ENCODE measurements at regions not wholly inside any gene's neighbourhood (a gene's known extent, or its start where the extent isn't known, plus 50 kb on each side); places are given as distances from the start of the nearest gene placed in this dataset.

DNA sequence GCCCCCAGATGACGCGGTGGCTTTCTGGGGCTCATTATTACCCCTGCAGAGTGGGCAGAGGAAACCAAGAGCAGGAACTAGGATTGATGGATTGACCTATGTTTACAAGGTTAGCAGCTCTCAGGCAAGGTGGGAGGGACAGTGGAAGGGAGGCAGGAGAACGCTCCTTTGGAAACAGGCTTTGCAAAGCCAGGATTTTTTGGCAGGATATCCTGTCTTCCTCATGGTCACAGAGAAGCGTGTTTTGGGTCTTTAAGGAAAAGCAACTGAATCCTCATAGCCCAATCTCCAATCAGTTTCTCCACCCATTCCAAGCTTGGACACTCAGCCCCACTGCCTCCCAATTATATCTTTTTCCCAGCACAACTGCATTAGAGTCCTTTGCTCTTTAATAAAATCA is 105.6 kb upstream of the SOD1 start:
- 52 to 60% (median 53%) methylated on average over 4 of the region's 4 CpGs for WGBS, 4 donors
- Histone ChIP-seq H3K9me3 (no peaks in the 10 kb centered on the region), H3K27ac (no peak overlapping the region), H3K4me3 (no peak overlapping the region), H3K36me3 (no peaks in the 10 kb centered on the region), H3K27me3 (peaks cover 10 to 37% (median 26%) of the 10 kb centered on the region in 9 donors), H3K4me1 (peaks cover 0 to 15% (median 9%) of the 10 kb centered on the region in 12 donors)
- intact Hi-C loops (cut with DNase I): no loop called here
- ATAC-seq: no peak
- DNase-seq: no peak
- TF ChIP-seq, protein P1, sequence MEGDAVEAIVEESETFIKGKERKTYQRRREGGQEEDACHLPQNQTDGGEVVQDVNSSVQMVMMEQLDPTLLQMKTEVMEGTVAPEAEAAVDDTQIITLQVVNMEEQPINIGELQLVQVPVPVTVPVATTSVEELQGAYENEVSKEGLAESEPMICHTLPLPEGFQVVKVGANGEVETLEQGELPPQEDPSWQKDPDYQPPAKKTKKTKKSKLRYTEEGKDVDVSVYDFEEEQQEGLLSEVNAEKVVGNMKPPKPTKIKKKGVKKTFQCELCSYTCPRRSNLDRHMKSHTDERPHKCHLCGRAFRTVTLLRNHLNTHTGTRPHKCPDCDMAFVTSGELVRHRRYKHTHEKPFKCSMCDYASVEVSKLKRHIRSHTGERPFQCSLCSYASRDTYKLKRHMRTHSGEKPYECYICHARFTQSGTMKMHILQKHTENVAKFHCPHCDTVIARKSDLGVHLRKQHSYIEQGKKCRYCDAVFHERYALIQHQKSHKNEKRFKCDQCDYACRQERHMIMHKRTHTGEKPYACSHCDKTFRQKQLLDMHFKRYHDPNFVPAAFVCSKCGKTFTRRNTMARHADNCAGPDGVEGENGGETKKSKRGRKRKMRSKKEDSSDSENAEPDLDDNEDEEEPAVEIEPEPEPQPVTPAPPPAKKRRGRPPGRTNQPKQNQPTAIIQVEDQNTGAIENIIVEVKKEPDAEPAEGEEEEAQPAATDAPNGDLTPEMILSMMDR (IDR thresholded peaks at IDR 0.05): no peak

GRCh38 chr21:31553461-31553860 is 106.0 kb upstream of the SOD1 start:
- Histone ChIP-seq H3K4me1 (peaks cover 0 to 12% (median 7%) of the 10 kb centered on the region in 12 donors), H3K36me3 (no peaks in the 10 kb centered on the region), H3K9me3 (no peaks in the 10 kb centered on the region), H3K27me3 (peaks cover 5 to 34% (median 21%) of the 10 kb centered on the region in 9 donors), H3K4me3 (no peak overlapping the region), H3K27ac (no peak overlapping the region)
- intact Hi-C loops (cut with DNase I): no loop called here
- 79 to 95% (median 93%) methylated on average over 5 of the region's 5 CpGs for WGBS, 4 donors
- ATAC-seq (no peak), DNase-seq (no peak)
- no peak for TF ChIP-seq POLR2A (IDR thresholded peaks at IDR 0.05)
- TF ChIP-seq, protein P1 (IDR thresholded peaks at IDR 0.05): no peak

- Histone ChIP-seq H3K4me1 (peaks cover 0 to 6% (median under 1%) of the 10 kb centered on the region in 12 donors), H3K9me3 (no peaks in the 10 kb centered on the region), H3K36me3 (no peaks in the 10 kb centered on the region), H3K4me3 (no peak overlapping the region), H3K27me3 (peaks cover 0 to 28% (median 15%) of the 10 kb centered on the region in 9 donors), H3K27ac (no peak overlapping the region)
- WGBS, 4 donors: 92 to 97% (median 93%) methylated on average over 3 of the region's 3 CpGs
- no peak for TF ChIP-seq POLR2A (IDR thresholded peaks at IDR 0.05)
- TF ChIP-seq, protein P1 (IDR thresholded peaks at IDR 0.05): no peak
- intact Hi-C loops (cut with DNase I): no loop called here
- DNase-seq (no peak), ATAC-seq (no peak)
Measured at GRCh38 chr21:31552826-31553225, 106.7 kb upstream of the SOD1 start.

DNA sequence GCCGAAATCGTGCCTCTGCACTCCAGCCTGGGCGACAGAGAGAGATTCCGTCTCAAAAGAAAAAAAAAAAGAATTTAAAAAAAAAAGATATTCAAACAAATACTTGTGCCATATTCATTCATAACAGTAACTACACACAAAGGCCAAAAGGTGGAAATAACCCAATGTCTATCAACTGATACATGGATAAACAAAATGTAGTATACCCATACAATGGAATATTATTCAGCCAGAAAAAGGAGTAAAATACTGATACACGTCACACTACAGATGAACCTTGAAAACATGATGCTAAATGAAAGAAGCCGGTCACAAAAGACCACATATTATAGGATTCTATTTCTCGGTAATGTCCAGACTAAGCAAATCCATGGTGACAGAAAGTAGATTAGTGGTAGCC is 109.4 kb upstream of the SOD1 start:
- intact Hi-C loops (cut with DNase I): no loop called here
- DNase-seq: no peak
- WGBS, 4 donors: 89 to 98% (median 96%) methylated on average over 7 of the region's 7 CpGs

More for the DNA sequence above, 109.4 kb upstream of the SOD1 start:
- H3K27me3 ChIP-seq: peaks cover 0 to 3% (median 0%) of the 10 kb centered on the region in 9 donors
- H3K4me1 ChIP-seq: no peaks in the 10 kb centered on the region
- TF ChIP-seq, protein P1 (IDR thresholded peaks at IDR 0.05): no peak
- no peak for TF ChIP-seq POLR2A (IDR thresholded peaks at IDR 0.05)
- H3K4me3 ChIP-seq: no peak overlapping the region
- no peaks in the 10 kb centered on the region for H3K9me3 ChIP-seq
- H3K36me3 ChIP-seq: no peaks in the 10 kb centered on the region
- no peak overlapping the region for H3K27ac ChIP-seq
- ATAC-seq: no peak
